ENCODE measurements at regions not wholly inside any gene's neighbourhood (a gene's known extent, or its start where the extent isn't known, plus 50 kb on each side); places are given as distances from the start of the nearest gene placed in this dataset.
A peak's percentile ranks its signal among the peaks of the same experiment; 100 is the strongest.

GRCh38 chr19:16000024-16000663 is 51.3 kb downstream of the OR10H4 start:
- no peak for DNase-seq

- DNase-seq, result no peak
Measured at GRCh38 chr19:16001481-16002312, 52.9 kb downstream of the OR10H4 start.

- no peak for DNase-seq
Measured at GRCh38 chr19:16002406-16003384, 53.9 kb downstream of the OR10H4 start.

- DNase-seq, result no peak
Measured at GRCh38 chr19:16003391-16003790, 54.6 kb downstream of the OR10H4 start.

GRCh38 chr19:16005925-16006324 is 57.1 kb downstream of the OR10H4 start:
- DNase-seq, result no peak

GRCh38 chr19:16012552-16012951 is 63.7 kb upstream of the TPM4 start:
- DNase-seq, result no peak

- no peak for DNase-seq
Measured at GRCh38 chr19:16013181-16013850, 63.0 kb upstream of the TPM4 start.

- DNase-seq, result peak in 1 of 56 donors; percentile 9
Measured at GRCh38 chr19:16013851-16014840, 62.1 kb upstream of the TPM4 start.

GRCh38 chr19:16014923-16015804 is 61.1 kb upstream of the TPM4 start:
- no peak for DNase-seq

- no peak for DNase-seq
Measured at GRCh38 chr19:16015805-16016173, 60.5 kb upstream of the TPM4 start.

- DNase-seq, result no peak
Measured at GRCh38 chr19:16016226-16017137, 59.8 kb upstream of the TPM4 start.

- DNase-seq, result no peak
Measured at GRCh38 chr19:16017138-16017490, 59.2 kb upstream of the TPM4 start.

- no peak for DNase-seq
Measured at GRCh38 chr19:16018106-16018755, 58.1 kb upstream of the TPM4 start.

GRCh38 chr19:16018801-16019551 is 57.3 kb upstream of the TPM4 start:
- DNase-seq, result no peak

- DNase-seq, result no peak
Measured at GRCh38 chr19:16019691-16020448, 56.4 kb upstream of the TPM4 start.

GRCh38 chr19:16021796-16022195 is 54.5 kb upstream of the TPM4 start:
- DNase-seq, result no peak
